ENCODE measurements at regions not wholly inside any gene's neighbourhood (a gene's known extent, or its start where the extent isn't known, plus 50 kb on each side); places are given as distances from the start of the nearest gene placed in this dataset.

- no peak for TF ChIP-seq POLR2A (IDR thresholded peaks at IDR 0.05)
- TF ChIP-seq CTCF (IDR thresholded peaks at IDR 0.05 in 8 of 11, conservative IDR thresholded peaks at IDR 0.05 in 3 of 11), result no peak
Observed at GRCh38 chr6:22632581-22633145, 63.3 kb downstream of the HDGFL1 start.
